Ishikawa (cell line): ENCODE measurements at regions not wholly inside any gene's neighbourhood (a gene's known extent, or its start where the extent isn't known, plus 50 kb on each side); places are given as distances from the start of the nearest gene placed in this dataset.

Experiments used
- CEBPB ChIP-seq: IDR thresholded peaks from 2 replicates; pipeline ENCODE4 v1.6.1; 2012
- CREB1 ChIP-seq: IDR thresholded peaks from 2 replicates; pipeline ENCODE4 v1.6.1; 2012; ENCODE audit warnings: low read depth
- EGR1 ChIP-seq: IDR thresholded peaks from 2 replicates; pipeline ENCODE4 v1.6.1; 2012
- EP300 ChIP-seq: IDR thresholded peaks from 2 replicates; pipeline ENCODE4 v1.6.1; 2012; ENCODE audit warnings: borderline replicate concordance
- FOXM1 ChIP-seq: IDR thresholded peaks from 2 replicates; pipeline ENCODE4 v1.6.1; 2012; ENCODE audit warnings: low read depth, borderline replicate concordance
- MAX ChIP-seq: IDR thresholded peaks from 2 replicates; pipeline ENCODE4 v1.6.1; 2012
- NFIC ChIP-seq: IDR thresholded peaks from 2 replicates; pipeline ENCODE4 v1.6.1; 2012
- RAD21 ChIP-seq: IDR thresholded peaks from 2 replicates; pipeline ENCODE4 v1.6.1; 2012; ENCODE audit warnings: low read depth
- REST ChIP-seq: IDR thresholded peaks from 2 replicates; pipeline ENCODE4 v1.6.1; 2012; ENCODE audit warnings: low read depth, mild to moderate bottlenecking
- TAF1 ChIP-seq: IDR thresholded peaks from 2 replicates; pipeline ENCODE4 v1.6.1; 2012; ENCODE audit warnings: low read depth, mild to moderate bottlenecking
- TCF12 ChIP-seq: IDR thresholded peaks from 2 replicates; pipeline ENCODE4 v1.6.1; 2012; ENCODE audit warnings: low read depth
- TEAD4 ChIP-seq: IDR thresholded peaks from 2 replicates; pipeline ENCODE4 v1.6.1; 2012
- USF1 ChIP-seq: IDR thresholded peaks from 2 replicates; pipeline ENCODE4 v1.6.1; 2012
- YY1 ChIP-seq: IDR thresholded peaks from 2 replicates; pipeline ENCODE4 v1.6.1; 2012; ENCODE audit warnings: low read depth
- ZBTB7A ChIP-seq: IDR thresholded peaks from 2 replicates; pipeline ENCODE4 v1.6.1; 2012; ENCODE audit warnings: low read depth

- TF ChIP-seq EGR1 = no peak
- TF ChIP-seq YY1 = no peak
These were observed 84.7 kb upstream of the BRINP1 start for GRCh38 chr9:119453980-119454379.

GRCh38 chr9:119453490-119453911 lies 84.3 kb upstream of the BRINP1 start:
- TF ChIP-seq ZBTB7A = no peak
- no peak for TF ChIP-seq FOXM1
- TF ChIP-seq CEBPB = no peak
- no peak for TF ChIP-seq RAD21

- TF ChIP-seq CREB1 (no peak), EP300 (no peak)
These were observed 82.2 kb upstream of the BRINP1 start for GRCh38 chr9:119451426-119451825.

- TF ChIP-seq CREB1 (no peak), TAF1 (no peak), FOXM1 (no peak), EGR1 (no peak), TEAD4 (no peak), ZBTB7A (no peak), TCF12 (no peak), CEBPB (no peak), NFIC (no peak), REST (no peak), EP300 (no peak)
These were observed 73.9 kb upstream of the BRINP1 start for GRCh38 chr9:119443179-119443578.

- no peak for TF ChIP-seq TCF12
- TF ChIP-seq MAX = no peak
- TF ChIP-seq USF1 = no peak
- TF ChIP-seq CEBPB = no peak
- no peak for TF ChIP-seq ZBTB7A
- TF ChIP-seq RAD21 = no peak
- TF ChIP-seq FOXM1 = no peak
- no peak for TF ChIP-seq CREB1
- TF ChIP-seq REST = no peak
- TF ChIP-seq TAF1 = no peak
- no peak for TF ChIP-seq TEAD4
- TF ChIP-seq EGR1 = no peak
- no peak for TF ChIP-seq YY1
- TF ChIP-seq NFIC = no peak
- TF ChIP-seq EP300 = no peak
These were observed 72.6 kb upstream of the BRINP1 start for GRCh38 chr9:119441832-119442231.

- TF ChIP-seq CEBPB (no peak), REST (no peak), EGR1 (no peak), YY1 (no peak), CREB1 (no peak), RAD21 (no peak), FOXM1 (no peak), TEAD4 (no peak), EP300 (no peak)
These were observed 72.1 kb upstream of the BRINP1 start for GRCh38 chr9:119441338-119441737.
